Activated CD8-positive, alpha-beta memory T cell treated with anti-CD3 and anti-CD28 coated beads, Interleukin-2, amount 50 U/mL, for 24 hours (primary cell): ENCODE measurements at regions not wholly inside any gene's neighbourhood (a gene's known extent, or its start where the extent isn't known, plus 50 kb on each side); places are given as distances from the start of the nearest gene placed in this dataset.

Source experiments
- DNase-seq: peaks from one replicate; pipeline ENCODE4 v3.0.0-alpha.2; 2020; ENCODE audit errors: extremely low read depth

DNA sequence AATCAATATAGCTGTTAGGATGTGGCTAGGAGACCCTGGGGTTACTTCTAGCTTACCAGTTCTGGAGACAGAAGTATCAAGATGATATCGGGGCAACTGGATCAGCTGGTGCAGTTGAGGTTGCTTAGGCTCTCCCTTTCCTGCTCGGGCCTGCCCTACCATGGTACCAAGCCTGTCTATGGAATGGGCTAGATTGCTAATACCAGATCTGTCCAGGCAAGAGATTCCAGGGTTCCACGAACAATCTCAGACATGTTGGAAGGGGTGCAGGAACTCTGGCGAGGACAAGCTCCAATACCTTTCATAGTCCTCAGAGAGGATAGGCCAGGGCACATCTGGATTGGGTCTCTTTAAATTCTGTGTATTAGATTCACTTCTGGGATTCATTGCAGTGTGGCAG, 53.8 kb downstream of the ADM start:
- no peak for DNase-seq

DNA sequence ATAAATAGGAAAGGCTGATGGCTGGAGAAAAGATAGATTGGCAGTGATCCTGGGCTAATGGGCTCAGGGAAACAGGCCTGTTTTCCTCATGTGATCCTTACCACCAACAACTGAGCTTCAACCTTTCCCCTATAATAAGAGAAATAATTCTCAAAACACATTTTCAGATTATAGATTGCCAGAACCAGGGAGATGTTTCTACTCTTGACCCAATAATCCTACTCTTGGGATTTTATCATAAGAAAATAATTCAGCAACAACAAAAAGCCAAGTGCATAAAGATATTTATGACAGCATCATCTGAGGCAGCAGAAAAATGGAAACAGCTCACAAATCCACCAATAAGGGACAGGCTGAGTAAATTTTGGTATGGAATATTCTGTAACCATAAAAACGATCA, 54.3 kb downstream of the ADM start:
- no peak for DNase-seq

DNA sequence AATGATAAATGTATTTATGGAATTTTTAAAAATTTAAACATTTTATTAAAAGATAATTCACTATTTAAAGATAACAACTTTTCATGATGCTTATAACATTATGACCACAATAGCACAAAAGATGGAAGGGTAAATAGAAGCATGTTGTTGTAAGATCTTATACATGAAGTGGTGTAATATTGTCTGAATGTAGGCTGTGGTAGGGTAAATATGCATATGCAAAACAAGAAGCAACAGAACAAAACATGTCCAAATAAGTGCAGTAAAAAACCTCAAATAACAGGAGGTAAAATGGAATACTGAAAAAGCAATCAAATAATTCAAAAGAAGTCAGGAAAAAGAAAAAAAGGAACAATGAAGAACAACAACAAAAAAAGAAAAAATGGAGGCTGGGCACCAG, 56.0 kb downstream of the ADM start:
- DNase-seq: no peak

DNA sequence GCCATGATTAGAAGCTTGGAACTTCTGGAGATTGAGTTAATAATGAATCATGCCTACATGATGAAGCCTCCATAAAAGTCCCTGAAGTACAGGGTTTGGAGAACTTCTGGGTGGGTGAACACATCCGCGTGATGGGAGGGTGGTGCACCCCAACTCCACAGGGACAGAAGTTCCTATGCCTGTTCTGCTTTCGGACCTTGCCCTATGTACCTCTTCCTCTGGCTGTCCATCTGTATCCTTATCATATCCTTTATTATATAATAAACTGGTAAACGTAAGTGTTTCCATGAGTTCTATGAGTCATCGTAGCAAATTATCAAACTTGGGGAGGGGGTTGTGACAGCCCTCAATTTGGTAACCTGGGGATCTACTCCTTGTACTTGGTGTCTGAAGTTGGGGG, 60.2 kb downstream of the ADM start:
- DNase-seq: no peak

DNA sequence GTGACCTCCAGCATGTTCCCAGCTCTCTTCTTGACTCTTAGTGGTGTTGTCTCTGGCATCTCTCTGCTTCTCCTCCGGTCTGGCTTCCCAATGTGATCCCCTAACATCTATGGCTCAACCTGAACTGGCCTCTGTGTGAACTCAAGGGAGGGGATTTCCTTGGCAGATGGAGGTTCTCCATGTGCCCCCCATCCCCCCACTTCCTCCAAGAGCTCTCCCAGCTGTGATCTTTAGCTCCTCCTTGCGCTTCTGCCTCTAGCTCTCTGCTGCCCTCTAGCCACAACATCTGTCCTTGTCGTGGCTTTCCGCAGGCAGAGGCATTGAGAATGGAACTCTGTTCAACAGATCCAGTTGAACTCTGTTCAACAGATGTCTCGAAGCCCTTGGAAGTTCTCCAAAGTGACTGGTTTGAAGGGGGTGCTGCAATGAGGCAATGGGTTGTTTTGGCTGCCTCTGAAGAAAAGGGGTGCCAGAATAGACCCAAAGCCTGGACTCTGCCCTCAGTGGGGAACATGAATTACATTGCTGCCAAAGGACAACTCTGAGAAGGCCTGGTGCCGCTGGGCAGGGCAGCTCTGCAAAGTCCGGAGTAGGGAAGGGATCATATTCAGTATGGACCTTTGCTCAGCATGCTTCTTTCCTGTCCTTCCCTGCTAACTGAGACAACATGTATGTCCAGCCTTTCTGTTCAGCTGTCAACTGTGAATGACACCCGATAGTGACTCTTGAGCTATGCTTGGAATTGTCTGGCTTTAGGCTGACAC, 61.9 kb downstream of the ADM start:
- DNase-seq: peak; percentile 26

DNA sequence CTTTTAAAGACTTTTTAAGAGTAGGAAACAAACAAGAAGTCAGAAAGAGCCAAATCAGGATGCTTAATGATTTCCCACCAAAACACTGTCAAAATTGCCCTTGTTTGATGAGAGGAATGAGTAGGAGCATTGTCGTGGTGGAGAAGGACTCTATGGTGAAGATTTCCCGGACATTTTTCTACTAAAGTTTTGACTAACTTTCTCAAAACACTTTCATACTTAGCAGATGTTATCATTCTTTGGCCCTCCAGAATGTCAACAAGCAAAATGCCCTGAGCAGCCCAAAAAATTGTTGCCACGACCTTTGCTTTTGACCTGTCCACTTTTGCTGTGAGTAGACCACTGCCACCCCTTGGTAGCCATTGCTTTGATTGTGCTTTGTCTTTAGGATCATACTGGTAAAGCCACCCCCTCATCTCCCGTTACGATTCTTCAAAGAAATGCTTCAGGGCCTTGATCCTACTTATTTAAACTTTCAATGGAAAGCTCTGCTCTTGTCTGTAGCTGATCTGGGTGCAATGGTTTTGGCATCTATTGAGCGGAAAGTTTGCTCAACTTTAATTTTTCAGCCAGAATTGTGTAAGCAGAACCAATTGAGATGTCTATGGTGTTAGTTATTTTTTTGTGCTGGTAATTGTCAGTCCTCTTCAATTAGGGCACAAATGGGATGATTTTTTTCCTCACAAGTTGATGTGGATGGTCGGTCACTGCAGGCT, 67.2 kb downstream of the ADM start:
- no peak for DNase-seq

DNA sequence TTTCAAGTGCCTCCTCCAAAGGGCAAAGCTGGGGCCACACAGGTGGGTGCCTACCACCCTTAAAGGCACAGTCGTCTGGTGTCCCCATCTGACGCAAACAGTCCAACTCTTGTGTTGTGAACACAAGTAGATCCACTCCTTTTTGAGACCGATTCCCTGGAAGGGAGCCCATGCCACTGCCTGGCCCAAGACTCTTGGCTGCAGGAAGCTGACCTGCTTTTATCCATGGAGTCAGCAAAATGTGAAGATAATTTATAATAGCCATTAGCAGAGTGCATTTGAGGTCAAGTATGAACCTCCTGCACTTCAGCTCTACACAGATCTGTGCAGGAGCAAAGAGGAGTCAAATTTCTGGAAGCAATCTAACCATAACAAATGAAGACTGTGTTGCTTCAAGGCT, 68.5 kb downstream of the ADM start:
- no peak for DNase-seq

DNA sequence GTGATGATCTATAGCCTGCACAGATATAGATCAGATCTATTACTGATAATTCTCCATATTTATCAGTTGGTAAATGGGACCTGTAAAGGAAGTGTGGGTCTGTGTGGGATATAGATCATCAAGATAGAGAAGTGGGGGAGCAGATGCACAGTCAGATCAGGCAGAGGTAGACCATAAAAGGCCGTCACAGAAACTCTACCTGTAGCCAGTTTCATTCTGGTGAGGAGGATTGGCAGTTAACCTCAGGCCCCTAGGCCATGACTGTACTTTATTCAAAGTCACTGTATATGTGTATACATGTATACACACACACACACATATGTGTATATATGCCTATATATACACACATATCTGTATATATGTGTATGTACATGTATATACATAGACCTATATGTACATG, 69.1 kb downstream of the ADM start:
- no peak for DNase-seq

DNA sequence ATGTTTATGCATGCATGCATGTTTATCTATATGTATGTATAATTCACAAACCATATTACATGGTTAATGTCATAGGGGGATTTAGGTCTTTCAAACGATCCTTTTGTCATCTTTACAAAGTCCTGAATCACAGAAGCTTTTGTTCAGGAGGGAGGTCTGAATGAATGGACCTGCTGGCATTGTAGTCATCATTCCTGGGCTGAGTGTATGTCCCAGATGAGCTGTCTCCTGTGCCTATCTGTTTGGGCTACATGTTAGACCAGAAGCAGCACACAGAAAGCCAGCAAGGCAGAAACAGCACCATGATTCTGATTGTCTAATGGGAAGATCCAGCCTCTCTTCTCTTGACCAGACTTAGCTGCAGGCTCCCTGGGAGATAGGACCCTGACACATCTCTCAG, 69.5 kb downstream of the ADM start:
- no peak for DNase-seq

DNA sequence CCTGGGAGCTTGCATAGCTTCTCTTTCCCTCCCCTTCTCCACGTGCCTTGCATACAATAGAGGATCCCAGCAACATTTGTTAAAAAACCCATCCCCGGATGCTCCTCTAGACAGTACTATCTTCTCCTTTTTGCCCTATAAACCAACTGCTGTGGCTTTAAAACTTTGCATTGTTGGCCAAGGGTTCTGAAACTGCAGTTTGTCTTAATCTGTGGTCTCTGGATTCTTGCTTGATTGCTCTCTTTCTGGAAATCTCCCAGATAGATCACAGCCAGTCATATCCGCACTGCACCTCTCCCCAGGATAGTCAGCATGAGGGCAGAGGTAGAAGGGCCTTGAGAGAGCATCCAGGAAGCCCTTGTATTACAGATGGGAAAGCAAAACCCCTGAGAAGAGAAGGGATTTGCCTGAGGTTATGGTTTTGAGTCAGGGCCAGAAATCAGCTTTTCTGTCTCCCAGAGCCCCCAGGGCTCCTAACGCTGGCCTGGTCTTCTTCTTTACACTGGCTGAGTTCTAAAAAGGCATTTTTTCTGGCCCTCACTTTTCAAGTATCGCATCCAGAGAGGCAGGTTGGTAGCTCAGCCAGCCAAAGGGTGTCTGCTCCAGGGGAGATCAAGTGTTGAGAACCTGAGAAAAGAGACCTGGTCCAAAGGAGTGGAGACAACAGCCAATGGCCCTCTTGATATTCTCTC, 70.6 kb downstream of the ADM start:
- DNase-seq: no peak

DNA sequence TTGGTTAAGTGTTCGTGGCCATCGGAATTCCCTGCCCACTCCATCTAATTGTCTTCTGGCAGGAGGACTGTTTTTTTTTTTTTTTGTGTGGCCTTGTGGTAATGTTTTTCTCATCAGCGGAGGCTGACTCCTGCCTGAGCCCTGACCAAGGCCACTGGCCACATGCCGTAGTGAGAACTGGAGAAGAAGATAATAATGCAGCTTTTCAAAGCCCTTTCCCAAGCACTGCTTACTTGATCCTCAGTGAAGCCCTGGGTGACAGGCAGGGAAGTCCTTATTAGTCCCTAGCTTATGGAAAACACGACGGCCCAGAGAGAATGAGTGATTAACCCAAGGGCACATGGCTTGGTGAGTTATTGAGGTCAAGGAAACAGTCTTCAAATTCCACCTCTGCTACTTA, 71.2 kb downstream of the ADM start:
- no peak for DNase-seq

DNA sequence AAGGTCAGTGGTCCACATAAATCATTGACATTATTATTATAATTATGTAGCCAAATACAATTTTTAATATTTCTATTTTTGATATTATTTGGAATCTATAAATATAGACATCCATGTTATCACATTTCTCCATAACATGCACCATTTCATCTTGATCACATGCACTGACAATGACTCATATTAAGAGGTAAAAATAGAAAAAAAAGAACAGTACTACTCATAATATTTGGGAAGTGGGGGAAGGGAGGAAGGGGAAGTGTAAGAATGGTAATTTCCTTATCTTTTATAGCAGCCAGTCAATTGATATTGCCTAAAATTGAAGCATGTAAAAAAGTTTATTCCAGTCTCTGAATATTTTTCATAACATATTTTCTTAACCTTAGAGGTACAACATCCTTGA, 72.3 kb downstream of the ADM start:
- DNase-seq: no peak

DNA sequence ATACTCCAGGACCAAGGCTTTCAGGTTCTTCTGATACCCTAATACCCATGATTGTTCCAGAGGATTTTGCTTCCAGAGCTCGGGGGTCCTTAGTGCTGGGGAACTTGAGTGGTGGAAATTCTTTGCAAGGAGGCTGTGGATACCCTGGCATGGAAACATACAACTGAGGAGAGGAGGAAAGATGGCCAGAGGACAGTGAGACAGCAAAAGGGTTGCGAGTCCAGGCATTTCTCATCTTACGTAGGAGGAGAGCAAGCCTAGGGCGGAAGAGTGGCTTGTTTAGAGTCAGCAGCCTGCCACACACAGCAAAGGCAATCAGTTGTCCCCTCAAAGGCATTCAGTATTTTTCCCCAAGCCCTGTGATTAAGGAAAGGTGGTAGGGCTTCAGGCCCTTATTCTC, 73.5 kb downstream of the ADM start:
- DNase-seq: no peak

DNA sequence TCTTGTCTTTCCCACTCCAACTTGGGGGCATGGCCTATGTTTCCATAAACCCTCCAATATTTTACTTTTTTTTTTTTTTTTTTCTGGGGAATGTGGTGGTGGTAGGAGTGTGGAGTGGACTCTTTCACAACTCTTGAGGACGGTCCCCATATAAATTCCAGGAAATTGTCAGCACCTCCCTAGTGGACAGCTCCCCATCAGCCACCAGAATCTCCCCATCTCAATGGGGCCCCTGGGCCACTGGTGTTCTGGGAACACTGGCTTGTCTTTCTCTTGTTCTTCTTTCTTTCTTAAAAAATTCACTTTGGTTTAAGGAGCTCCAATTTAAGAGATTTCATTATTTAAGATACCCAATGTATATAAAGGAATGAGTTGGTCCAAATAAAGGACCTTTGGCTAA, 74.1 kb downstream of the ADM start:
- no peak for DNase-seq

DNA sequence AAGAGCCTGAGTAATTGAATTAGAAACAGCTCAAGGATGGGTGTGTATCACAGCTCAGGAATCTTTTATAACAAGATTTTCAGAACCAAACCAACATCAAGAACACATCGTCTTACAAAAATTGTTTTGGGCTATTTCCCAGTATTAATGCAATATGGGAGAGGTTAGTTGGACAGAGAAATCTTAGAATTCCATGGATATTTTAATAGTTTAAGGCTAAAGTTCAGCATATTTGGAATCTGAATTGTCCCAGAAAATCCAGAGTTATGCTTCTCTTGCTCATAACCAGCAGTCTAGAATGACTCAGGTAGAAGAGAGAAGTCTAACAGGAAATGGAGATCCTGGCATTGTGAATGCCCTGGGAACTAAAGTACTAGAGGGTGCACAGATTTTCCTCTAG, 74.6 kb downstream of the ADM start:
- no peak for DNase-seq

DNA sequence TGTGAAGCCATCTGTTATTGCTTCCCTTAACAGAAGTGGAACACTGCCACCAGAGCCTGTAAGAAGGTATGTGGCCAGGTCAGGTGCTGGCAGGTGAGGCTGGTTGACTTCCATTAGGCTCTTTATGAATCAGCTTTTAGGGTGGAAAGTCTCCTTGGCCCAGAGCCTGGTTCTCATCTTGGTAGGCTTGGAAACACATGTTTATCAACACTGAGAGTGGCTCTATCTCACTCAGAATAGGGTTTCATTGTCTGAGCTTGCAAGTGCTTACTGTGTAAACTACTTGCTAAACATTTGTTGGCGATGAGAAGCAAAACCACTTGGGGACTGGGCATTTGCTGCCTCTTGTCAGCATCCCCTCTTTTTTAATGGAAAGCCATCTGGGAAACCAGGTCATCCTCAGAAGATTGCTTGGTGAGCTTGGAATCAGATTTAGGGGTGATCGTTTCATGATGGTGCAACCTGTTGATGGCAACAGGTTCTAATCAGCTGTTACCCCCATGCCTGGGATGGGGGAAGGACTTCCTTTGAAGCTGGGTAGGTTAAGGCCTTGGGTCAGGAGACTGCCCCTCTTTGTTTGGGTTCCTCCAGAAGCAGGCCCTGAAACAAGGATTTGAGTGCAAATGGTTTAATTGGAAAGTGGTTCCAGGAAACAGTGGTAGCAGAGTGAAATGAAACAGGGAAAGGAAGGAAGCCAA, 75.0 kb upstream of the AMPD3 start:
- no peak for DNase-seq

DNA sequence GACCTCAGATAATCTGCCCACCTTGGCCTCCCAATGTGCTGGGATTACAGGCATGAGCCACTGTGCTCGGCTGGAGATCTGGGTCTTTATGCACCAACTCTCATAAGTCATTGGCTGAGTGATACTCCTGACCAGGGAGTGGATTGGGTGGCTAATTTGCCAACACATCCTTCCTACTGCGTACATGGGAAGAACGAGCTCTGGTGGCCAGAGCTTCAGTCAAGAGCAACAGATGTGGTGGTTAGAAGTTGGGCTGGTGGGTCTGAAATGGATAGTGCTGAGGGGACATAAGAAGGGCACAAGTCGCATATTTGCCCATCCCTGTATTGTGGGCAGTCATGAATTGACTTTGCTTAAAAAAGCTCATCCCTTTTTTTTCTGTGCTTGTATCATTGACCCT, 74.1 kb upstream of the AMPD3 start:
- DNase-seq: no peak

DNA sequence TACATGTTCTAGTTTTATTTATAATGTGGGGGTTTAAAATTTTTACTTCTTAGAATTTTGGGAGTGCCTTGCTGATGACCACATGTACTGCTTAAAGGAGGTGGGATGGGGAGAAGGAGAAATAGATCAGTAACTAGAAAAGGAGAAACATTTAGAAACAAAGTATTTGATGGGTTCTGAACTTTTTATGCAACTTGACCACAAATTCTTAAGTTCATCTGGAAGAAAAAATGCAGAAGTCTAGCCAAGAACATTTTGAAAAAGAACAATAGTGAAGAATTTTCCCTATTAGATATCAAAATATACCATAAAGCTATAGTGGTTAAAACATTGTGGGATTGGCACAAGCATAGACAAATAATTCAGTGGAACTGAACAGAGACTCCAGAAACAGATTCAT, 73.3 kb upstream of the AMPD3 start:
- DNase-seq: no peak

DNA sequence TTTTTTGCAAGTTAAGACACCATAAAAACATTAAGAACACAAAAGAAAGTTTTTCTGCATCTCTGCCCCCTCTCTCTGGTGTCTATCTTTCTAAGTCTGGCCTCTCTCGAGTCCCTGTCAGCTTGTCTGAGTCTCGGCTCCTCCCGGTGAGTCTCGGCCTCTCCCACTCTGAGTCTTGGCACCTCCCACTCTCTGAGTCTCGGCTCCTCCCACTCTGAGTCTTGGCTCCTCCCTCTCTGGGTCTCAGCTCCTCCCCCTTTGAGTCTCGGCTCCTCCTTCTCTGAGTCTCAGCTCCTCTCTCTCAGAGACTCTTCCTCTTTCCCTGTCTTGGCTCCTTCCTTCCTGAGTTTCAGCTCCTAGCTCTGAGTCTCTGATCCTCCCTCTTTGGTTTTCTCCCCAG, 72.5 kb upstream of the AMPD3 start:
- DNase-seq: no peak

DNA sequence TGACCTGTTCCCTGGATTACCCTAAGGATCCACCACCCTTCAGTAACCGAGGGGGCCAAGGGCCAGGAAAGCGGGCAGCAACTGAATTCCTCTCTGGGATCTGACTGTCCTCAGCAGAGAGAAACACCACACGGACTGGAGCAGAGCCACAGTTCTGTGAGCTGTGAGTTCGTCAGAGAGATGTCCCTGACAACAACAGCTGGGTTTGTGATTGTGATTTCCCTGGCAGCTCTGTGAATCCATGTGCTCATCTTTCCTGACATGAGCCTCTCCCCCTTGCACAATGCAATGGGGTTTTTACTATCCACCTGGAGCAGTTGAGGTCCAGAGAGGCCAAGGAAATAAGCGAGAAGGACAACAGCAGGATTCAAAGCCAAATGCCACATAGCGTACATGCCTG, 69.4 kb upstream of the AMPD3 start:
- DNase-seq: no peak

DNA sequence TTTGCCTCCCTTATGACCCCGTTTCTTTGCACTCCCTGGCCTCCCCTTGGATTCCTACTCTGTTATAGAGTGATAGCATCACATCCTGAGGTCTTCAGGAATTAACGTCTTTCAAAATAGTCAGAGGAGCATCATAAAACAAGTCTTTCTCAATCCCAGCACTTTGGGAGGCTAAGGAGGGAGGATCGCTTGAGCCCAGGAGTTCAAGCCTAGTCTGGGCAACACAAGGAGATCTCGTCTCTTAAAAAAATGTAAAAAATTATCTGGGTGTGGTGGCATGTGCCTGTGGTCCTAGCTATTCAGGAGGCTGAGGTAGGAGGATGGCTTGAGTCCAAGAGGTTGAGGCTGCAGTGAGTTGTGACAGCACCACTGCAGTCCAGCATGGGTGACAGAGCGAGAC, 68.7 kb upstream of the AMPD3 start:
- no peak for DNase-seq

DNA sequence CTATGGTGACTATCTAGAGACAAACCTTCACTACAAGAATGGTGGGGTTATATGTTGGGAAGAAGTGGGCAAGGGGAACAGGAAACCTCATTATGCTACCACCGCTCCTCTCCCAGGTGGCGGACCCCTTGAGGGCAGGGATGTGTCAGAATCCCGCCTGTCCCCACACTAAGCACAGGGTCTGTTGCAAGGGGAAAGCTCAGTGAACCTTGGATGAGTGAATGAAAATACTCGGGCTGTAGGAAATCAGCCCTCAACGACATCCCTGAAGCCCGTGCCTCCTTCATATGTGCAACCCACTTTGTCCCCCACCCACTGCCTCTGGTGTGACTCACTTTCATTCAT, 68.2 kb upstream of the AMPD3 start:
- no peak for DNase-seq
